Neural cell (in vitro differentiated cells): ENCODE measurements at regions not wholly inside any gene's neighbourhood (a gene's known extent, or its start where the extent isn't known, plus 50 kb on each side); places are given as distances from the start of the nearest gene placed in this dataset.

Experiments
- CTCF ChIP-seq: fragments of 450-650 bp; IDR thresholded peaks from 2 replicates; pipeline ENCODE4 v1.5.1; 2014; ENCODE audit warnings: antibody characterized with exemption, mild to moderate bottlenecking, moderate library complexity; ENCODE audit not compliant: poor library complexity, severe bottlenecking
- EP300 ChIP-seq: fragments of 450-650 bp; conservative IDR thresholded peaks from 2 replicates; pipeline ENCODE4 v1.6.1; 2014; ENCODE audit warnings: antibody characterized with exemption, mild to moderate bottlenecking, moderate library complexity; ENCODE audit not compliant: poor library complexity, severe bottlenecking
- EZH2 ChIP-seq: fragments of 200-600, 300-800 bp; shearing (Covaris generic), sonication (generic); IDR thresholded peaks from 2 replicates; pipeline ENCODE4 v1.6.1; 2014; ENCODE audit warnings: antibody characterized with exemption, low read length, borderline replicate concordance, mild to moderate bottlenecking; ENCODE audit not compliant: insufficient read depth, poor library complexity, severe bottlenecking
- MXI1 ChIP-seq: fragments of 450-650 bp; conservative IDR thresholded peaks from 2 replicates; pipeline ENCODE4 v1.6.1; 2014; ENCODE audit warnings: antibody characterized with exemption, mild to moderate bottlenecking; ENCODE audit not compliant: poor library complexity, severe bottlenecking
- POLR2AphosphoS5 ChIP-seq: IDR thresholded peaks from 2 replicates; pipeline ENCODE4 v1.6.1; 2012
- RAD21 ChIP-seq: fragments of 450-650 bp; conservative IDR thresholded peaks from 2 replicates; pipeline ENCODE4 v1.6.1; 2014; ENCODE audit warnings: antibody characterized with exemption, mild to moderate bottlenecking, moderate library complexity
- REST ChIP-seq: IDR thresholded peaks from 2 replicates; pipeline ENCODE4 v1.6.1; 2012; ENCODE audit warnings: borderline replicate concordance
- SMC3 ChIP-seq: fragments of 450-650 bp; conservative IDR thresholded peaks from 2 replicates; pipeline ENCODE4 v1.6.1; 2014; ENCODE audit warnings: antibody characterized with exemption, mild to moderate bottlenecking, moderate library complexity; ENCODE audit not compliant: poor library complexity
- TAF1 ChIP-seq: IDR thresholded peaks from 2 replicates; pipeline ENCODE4 v1.6.1; 2012; ENCODE audit warnings: low read depth

GRCh38 chr7:106589198-106589879 lies 71.6 kb downstream of the CCDC71L start:
- TF ChIP-seq CTCF, result no peak
- TF ChIP-seq SMC3, result no peak
- TF ChIP-seq REST, result no peak
- no peak for TF ChIP-seq EZH2
- no peak for TF ChIP-seq EP300
- TF ChIP-seq POLR2AphosphoS5, result no peak
- TF ChIP-seq MXI1, result no peak
- no peak for TF ChIP-seq RAD21
- TF ChIP-seq TAF1, result no peak
